ENCODE measurements at regions not wholly inside any gene's neighbourhood (a gene's known extent, or its start where the extent isn't known, plus 50 kb on each side); places are given as distances from the start of the nearest gene placed in this dataset.

DNA sequence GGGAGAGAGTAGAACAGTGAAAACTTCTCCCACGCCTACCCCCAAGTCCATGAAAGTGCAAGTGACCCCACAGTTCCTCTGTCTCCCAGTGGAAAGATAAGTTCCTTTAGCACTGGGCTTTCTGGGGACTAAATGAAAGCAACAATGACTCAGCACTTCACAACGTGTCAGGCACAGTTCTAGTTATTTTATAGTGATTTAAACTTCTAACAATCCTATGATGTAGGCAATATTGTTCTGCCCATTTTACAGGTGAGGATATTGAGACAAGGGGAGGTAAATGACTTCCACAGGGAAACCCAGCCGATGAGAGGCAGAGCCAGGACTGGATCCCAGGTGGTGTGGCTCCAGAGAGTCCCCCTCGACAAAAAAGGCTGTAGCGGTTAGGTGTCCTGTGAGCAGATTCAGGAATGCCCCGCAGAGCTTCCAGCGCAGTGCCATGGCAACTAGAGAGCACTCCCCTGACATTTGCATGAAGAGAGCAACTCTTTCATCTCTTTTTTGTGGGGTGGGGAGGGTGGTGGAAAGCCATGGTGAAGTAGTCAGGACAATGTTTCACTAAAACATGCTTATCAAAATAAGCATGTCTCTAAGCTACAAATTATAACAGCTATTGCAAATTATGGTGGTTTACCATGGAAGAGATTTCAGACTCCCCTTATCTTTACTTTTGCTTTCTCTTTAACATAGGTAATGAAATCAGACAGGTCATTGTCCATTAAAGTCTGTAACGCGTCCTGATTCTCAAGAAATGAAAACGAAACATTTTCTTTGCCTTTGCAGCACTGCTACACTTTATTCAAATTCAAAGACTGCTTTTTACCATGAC lies 62.1 kb downstream of the NR2F2 start:
- TF ChIP-seq, protein P1, sequence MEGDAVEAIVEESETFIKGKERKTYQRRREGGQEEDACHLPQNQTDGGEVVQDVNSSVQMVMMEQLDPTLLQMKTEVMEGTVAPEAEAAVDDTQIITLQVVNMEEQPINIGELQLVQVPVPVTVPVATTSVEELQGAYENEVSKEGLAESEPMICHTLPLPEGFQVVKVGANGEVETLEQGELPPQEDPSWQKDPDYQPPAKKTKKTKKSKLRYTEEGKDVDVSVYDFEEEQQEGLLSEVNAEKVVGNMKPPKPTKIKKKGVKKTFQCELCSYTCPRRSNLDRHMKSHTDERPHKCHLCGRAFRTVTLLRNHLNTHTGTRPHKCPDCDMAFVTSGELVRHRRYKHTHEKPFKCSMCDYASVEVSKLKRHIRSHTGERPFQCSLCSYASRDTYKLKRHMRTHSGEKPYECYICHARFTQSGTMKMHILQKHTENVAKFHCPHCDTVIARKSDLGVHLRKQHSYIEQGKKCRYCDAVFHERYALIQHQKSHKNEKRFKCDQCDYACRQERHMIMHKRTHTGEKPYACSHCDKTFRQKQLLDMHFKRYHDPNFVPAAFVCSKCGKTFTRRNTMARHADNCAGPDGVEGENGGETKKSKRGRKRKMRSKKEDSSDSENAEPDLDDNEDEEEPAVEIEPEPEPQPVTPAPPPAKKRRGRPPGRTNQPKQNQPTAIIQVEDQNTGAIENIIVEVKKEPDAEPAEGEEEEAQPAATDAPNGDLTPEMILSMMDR (IDR thresholded peaks at IDR 0.05): no peak
- TF ChIP-seq POLR2A (IDR thresholded peaks at IDR 0.05) (no peak), EP300 (IDR thresholded peaks at IDR 0.05) (no peak)

Data from ovary (tissue), 3 donors.